ENCODE measurements at regions not wholly inside any gene's neighbourhood (a gene's known extent, or its start where the extent isn't known, plus 50 kb on each side); places are given as distances from the start of the nearest gene placed in this dataset.

GRCh38 chr20:58053391-58054055, 174.9 kb downstream of the ANKRD60 start:
- no peak for TF ChIP-seq CTCF (IDR thresholded peaks at IDR 0.05; ENCODE audit: borderline replicate concordance, extremely low read depth, insufficient read depth)
- H3K4me1 ChIP-seq (ENCODE audit: control insufficient read depth in 2 of 3, insufficient read depth in 2 of 3, low read depth in 1 of 3, low read length in 3 of 3): no peaks in the 10 kb centered on the region
- DNase-seq (no peak), FAIRE-seq (no peak)
- H3K27me3 ChIP-seq (ENCODE audit: control insufficient read depth, insufficient read depth, low read length): no peaks in the 10 kb centered on the region
- H3K9me3 ChIP-seq (ENCODE audit: control insufficient read depth in 2 of 3, insufficient read depth in 1 of 3, low read length in 3 of 3): peaks cover 0 to 9% (median 0%) of the 10 kb centered on the region in 3 donors
- H3K4me3 ChIP-seq (ENCODE audit: low read length in 3 of 3): no peak overlapping the region
- intact Hi-C loops (cut with DNase I): no loop called here
- H3K9ac ChIP-seq (ENCODE audit: low read length in 3 of 3): no peak overlapping the region
- no peak overlapping the region for H3K27ac ChIP-seq (ENCODE audit: low read depth in 2 of 2, low read length in 2 of 2)
- no peaks in the 10 kb centered on the region for H3K36me3 ChIP-seq (ENCODE audit: control insufficient read depth in 2 of 3, insufficient read depth in 3 of 3, low read length in 3 of 3)

- intact Hi-C loops (cut with DNase I): no loop called here
- Histone ChIP-seq H3K4me1 (ENCODE audit: control insufficient read depth in 2 of 3, insufficient read depth in 2 of 3, low read depth in 1 of 3, low read length in 3 of 3) (no peaks in the 10 kb centered on the region), H3K4me3 (ENCODE audit: low read length in 3 of 3) (no peak overlapping the region), H3K9me3 (ENCODE audit: control insufficient read depth in 2 of 3, insufficient read depth in 1 of 3, low read length in 3 of 3) (peaks cover 0 to 9% (median 0%) of the 10 kb centered on the region in 3 donors), H3K27me3 (ENCODE audit: control insufficient read depth, insufficient read depth, low read length) (no peaks in the 10 kb centered on the region), H3K9ac (ENCODE audit: low read length in 3 of 3) (no peak overlapping the region), H3K27ac (ENCODE audit: low read depth in 2 of 2, low read length in 2 of 2) (no peak overlapping the region), H3K36me3 (ENCODE audit: control insufficient read depth in 2 of 3, insufficient read depth in 3 of 3, low read length in 3 of 3) (no peaks in the 10 kb centered on the region)
- no peak for FAIRE-seq
- no peak for TF ChIP-seq CTCF (IDR thresholded peaks at IDR 0.05; ENCODE audit: borderline replicate concordance, extremely low read depth, insufficient read depth)
- DNase-seq: no peak
Measured at GRCh38 chr20:58051367-58051766, 177.1 kb downstream of the ANKRD60 start.

GRCh38 chr20:58048096-58048702, 180.3 kb downstream of the ANKRD60 start:
- intact Hi-C loops (cut with DNase I): no loop called here
- Histone ChIP-seq H3K36me3 (ENCODE audit: control insufficient read depth in 2 of 3, insufficient read depth in 3 of 3, low read length in 3 of 3) (no peaks in the 10 kb centered on the region), H3K27me3 (ENCODE audit: control insufficient read depth, insufficient read depth, low read length) (no peaks in the 10 kb centered on the region), H3K9me3 (ENCODE audit: control insufficient read depth in 2 of 3, insufficient read depth in 1 of 3, low read length in 3 of 3) (peaks cover 0 to 9% (median 0%) of the 10 kb centered on the region in 3 donors), H3K4me1 (ENCODE audit: control insufficient read depth in 2 of 3, insufficient read depth in 2 of 3, low read depth in 1 of 3, low read length in 3 of 3) (no peaks in the 10 kb centered on the region), H3K27ac (ENCODE audit: low read depth in 2 of 2, low read length in 2 of 2) (no peak overlapping the region), H3K9ac (ENCODE audit: low read length in 3 of 3) (no peak overlapping the region), H3K4me3 (ENCODE audit: low read length in 3 of 3) (no peak overlapping the region)
- FAIRE-seq (no peak), DNase-seq (peak in 3 of 5 donors; percentile 74 to 88 (median 82))
- TF ChIP-seq CTCF (IDR thresholded peaks at IDR 0.05; ENCODE audit: borderline replicate concordance, extremely low read depth, insufficient read depth): no peak

Data from kidney (tissue), 13 donors.